Ishikawa (cell line): ENCODE measurements at regions not wholly inside any gene's neighbourhood (a gene's known extent, or its start where the extent isn't known, plus 50 kb on each side); places are given as distances from the start of the nearest gene placed in this dataset.

Experiments
- CEBPB ChIP-seq: IDR thresholded peaks from 2 replicates; pipeline ENCODE4 v1.6.1; 2012
- CREB1 ChIP-seq: IDR thresholded peaks from 2 replicates; pipeline ENCODE4 v1.6.1; 2012; ENCODE audit warnings: low read depth
- EGR1 ChIP-seq: IDR thresholded peaks from 2 replicates; pipeline ENCODE4 v1.6.1; 2012
- EP300 ChIP-seq: IDR thresholded peaks from 2 replicates; pipeline ENCODE4 v1.6.1; 2012; ENCODE audit warnings: borderline replicate concordance
- FOXM1 ChIP-seq: IDR thresholded peaks from 2 replicates; pipeline ENCODE4 v1.6.1; 2012; ENCODE audit warnings: low read depth, borderline replicate concordance
- NFIC ChIP-seq: IDR thresholded peaks from 2 replicates; pipeline ENCODE4 v1.6.1; 2012
- RAD21 ChIP-seq: IDR thresholded peaks from 2 replicates; pipeline ENCODE4 v1.6.1; 2012; ENCODE audit warnings: low read depth
- REST ChIP-seq: IDR thresholded peaks from 2 replicates; pipeline ENCODE4 v1.6.1; 2012; ENCODE audit warnings: low read depth, mild to moderate bottlenecking
- TAF1 ChIP-seq: IDR thresholded peaks from 2 replicates; pipeline ENCODE4 v1.6.1; 2012; ENCODE audit warnings: low read depth, mild to moderate bottlenecking
- TCF12 ChIP-seq: IDR thresholded peaks from 2 replicates; pipeline ENCODE4 v1.6.1; 2012; ENCODE audit warnings: low read depth
- TEAD4 ChIP-seq: IDR thresholded peaks from 2 replicates; pipeline ENCODE4 v1.6.1; 2012
- YY1 ChIP-seq: IDR thresholded peaks from 2 replicates; pipeline ENCODE4 v1.6.1; 2012; ENCODE audit warnings: low read depth
- ZBTB7A ChIP-seq: IDR thresholded peaks from 2 replicates; pipeline ENCODE4 v1.6.1; 2012; ENCODE audit warnings: low read depth
- TF ChIP-seq, protein P1 (sequence below): IDR thresholded peaks from 2 replicates; pipeline ENCODE4 v1.6.1; 2012
- TF ChIP-seq, protein P2 (sequence below): IDR thresholded peaks from 2 replicates; pipeline ENCODE4 v1.6.1; 2012

DNA sequence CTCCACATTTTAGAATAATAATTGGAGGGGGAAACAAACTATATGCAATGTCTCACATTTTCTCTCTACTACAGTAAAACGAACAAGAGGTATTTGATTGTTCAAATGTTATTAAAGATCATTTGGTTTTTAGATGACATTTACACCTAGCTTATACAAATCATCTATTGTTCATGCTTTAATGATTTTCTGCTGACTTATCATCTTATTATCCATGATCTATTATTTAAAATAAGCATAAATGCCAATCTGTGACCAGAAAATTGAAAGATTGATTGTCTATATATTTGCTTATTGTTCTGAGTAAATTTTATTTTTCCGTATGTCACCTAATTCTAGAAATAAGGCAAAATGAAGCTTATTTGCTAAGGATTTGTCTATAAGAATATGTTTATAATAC is 537.2 kb downstream of the KCNJ3 start:
- TF ChIP-seq EP300 (no peak), REST (no peak), CEBPB (no peak), CREB1 (no peak), TCF12 (no peak), EGR1 (no peak), NFIC (no peak), RAD21 (no peak)
- TF ChIP-seq, protein P1, sequence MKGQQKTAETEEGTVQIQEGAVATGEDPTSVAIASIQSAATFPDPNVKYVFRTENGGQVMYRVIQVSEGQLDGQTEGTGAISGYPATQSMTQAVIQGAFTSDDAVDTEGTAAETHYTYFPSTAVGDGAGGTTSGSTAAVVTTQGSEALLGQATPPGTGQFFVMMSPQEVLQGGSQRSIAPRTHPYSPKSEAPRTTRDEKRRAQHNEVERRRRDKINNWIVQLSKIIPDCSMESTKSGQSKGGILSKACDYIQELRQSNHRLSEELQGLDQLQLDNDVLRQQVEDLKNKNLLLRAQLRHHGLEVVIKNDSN = no peak
- TF ChIP-seq, protein P2, sequence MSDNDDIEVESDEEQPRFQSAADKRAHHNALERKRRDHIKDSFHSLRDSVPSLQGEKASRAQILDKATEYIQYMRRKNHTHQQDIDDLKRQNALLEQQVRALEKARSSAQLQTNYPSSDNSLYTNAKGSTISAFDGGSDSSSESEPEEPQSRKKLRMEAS = no peak

GRCh38 chr2:155223781-155224406 is 525.4 kb downstream of the KCNJ3 start:
- TF ChIP-seq, protein P2 = no peak
- no peak for TF ChIP-seq TEAD4
- TF ChIP-seq EP300 = no peak
- TF ChIP-seq RAD21 = peak; percentile 69

- no peak for TF ChIP-seq TAF1
- no peak for TF ChIP-seq TCF12
- no peak for TF ChIP-seq FOXM1
- TF ChIP-seq EP300 = no peak
- TF ChIP-seq YY1 = no peak
- no peak for TF ChIP-seq CEBPB
- no peak for TF ChIP-seq EGR1
- no peak for TF ChIP-seq RAD21
- TF ChIP-seq REST = no peak
- no peak for TF ChIP-seq CREB1
- TF ChIP-seq, protein P1 = no peak
- TF ChIP-seq NFIC = no peak
- TF ChIP-seq, protein P2 = no peak
- TF ChIP-seq ZBTB7A = no peak
- no peak for TF ChIP-seq TEAD4
Measured at GRCh38 chr2:155218945-155219344, 520.5 kb downstream of the KCNJ3 start.

GRCh38 chr2:155218292-155218924 is 519.9 kb downstream of the KCNJ3 start:
- TF ChIP-seq REST (no peak), CEBPB (no peak), FOXM1 (no peak), TAF1 (no peak), ZBTB7A (no peak), TEAD4 (no peak), EGR1 (no peak), NFIC (no peak), EP300 (no peak), TCF12 (no peak), RAD21 (no peak), CREB1 (no peak), YY1 (no peak)
- TF ChIP-seq, protein P1 = no peak
- TF ChIP-seq, protein P2 = no peak
